ENCODE measurements at regions not wholly inside any gene's neighbourhood (a gene's known extent, or its start where the extent isn't known, plus 50 kb on each side); places are given as distances from the start of the nearest gene placed in this dataset.

DNA sequence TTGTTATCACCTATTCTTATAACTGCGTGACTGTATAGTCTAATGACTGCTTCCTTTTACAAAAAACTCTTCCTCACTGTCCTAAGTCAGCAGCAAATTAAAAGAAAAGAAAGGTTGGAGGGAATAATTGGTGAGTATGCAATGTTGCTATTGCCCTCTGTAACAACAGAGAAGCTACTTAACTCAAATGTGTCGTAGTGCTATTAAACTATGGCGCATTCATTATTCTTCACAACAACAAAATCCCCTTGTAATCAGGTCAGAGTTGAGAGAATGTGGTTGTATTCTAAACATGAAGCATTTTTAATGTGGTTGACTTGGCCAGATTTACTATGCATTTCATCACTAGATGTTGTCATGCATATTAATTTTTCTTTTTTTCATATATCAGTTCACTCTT lies 897.8 kb upstream of the PHF14 start:
- TF ChIP-seq GATA3 (IDR thresholded peaks at IDR 0.05; ENCODE audit: low read depth, low read length) (no peak), GATA2 (IDR thresholded peaks at IDR 0.05; ENCODE audit: low read depth, low read length) (no peak)
